HFF-Myc (cell line): ENCODE measurements at regions not wholly inside any gene's neighbourhood (a gene's known extent, or its start where the extent isn't known, plus 50 kb on each side); places are given as distances from the start of the nearest gene placed in this dataset.

ENCODE experiments used
- DNase-seq: peaks from one replicate; pipeline ENCODE4 v3.0.0-alpha.2; 2011; ENCODE audit warnings: low read depth; ENCODE audit errors: extremely low read depth
- H3K4me3 ChIP-seq: replicated peaks from 2 replicates; pipeline ENCODE4 v1.5.1; 2011; ENCODE audit warnings: low read depth, mild to moderate bottlenecking, control low read depth, low read length
- TF ChIP-seq, protein P1 (sequence below): IDR thresholded peaks from 2 replicates; pipeline ENCODE4 v1.5.1; 2012; ENCODE audit warnings: mild to moderate bottlenecking, low read depth, low read length, control low read depth; ENCODE audit errors: missing control alignments

DNA sequence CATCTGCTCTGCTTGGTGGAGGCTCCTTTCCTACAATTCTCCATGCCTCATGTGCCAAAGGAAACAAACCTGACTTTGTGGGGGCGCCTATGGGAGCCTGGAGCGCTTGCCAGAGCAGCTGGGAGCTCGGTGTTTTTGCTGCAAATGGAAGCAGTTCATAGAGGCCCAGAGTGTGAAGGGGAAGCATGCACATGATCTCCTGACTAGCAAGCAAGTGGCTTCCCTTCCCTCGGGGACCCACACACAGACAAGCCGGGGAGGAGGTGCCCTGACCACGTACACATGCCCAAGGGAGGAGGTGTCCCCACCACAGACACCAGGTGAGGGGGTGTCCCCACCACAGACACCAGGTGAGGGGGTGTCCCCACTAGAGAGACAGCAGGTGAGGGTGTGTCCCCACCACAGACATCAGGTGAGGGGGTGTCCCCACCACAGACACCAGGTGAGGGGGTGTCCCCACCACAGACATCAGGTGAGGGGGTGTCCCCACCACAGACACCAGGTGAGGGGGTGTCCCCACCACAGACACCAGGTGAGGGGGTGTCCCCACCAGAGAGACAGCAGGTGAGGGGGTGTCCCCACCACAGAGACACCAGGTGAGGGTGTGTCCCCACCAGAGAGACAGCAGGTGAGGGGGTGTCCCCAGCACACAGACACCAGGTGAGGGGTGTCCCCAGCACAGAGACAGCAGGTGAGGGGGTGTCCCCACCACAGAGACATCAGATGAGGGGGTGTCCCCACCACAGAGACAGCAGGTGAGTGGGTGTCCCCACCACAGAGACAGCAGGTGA is 106.8 kb downstream of the CRYAA start:
- H3K4me3 ChIP-seq, result no peak overlapping the region
- DNase-seq, result no peak
- TF ChIP-seq, protein P1, sequence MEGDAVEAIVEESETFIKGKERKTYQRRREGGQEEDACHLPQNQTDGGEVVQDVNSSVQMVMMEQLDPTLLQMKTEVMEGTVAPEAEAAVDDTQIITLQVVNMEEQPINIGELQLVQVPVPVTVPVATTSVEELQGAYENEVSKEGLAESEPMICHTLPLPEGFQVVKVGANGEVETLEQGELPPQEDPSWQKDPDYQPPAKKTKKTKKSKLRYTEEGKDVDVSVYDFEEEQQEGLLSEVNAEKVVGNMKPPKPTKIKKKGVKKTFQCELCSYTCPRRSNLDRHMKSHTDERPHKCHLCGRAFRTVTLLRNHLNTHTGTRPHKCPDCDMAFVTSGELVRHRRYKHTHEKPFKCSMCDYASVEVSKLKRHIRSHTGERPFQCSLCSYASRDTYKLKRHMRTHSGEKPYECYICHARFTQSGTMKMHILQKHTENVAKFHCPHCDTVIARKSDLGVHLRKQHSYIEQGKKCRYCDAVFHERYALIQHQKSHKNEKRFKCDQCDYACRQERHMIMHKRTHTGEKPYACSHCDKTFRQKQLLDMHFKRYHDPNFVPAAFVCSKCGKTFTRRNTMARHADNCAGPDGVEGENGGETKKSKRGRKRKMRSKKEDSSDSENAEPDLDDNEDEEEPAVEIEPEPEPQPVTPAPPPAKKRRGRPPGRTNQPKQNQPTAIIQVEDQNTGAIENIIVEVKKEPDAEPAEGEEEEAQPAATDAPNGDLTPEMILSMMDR, result no peak

- no peak for DNase-seq
- TF ChIP-seq, protein P1, result no peak
- H3K4me3 ChIP-seq, result no peak overlapping the region
Observed at GRCh38 chr21:43274946-43275310, 106.1 kb downstream of the CRYAA start.

DNA sequence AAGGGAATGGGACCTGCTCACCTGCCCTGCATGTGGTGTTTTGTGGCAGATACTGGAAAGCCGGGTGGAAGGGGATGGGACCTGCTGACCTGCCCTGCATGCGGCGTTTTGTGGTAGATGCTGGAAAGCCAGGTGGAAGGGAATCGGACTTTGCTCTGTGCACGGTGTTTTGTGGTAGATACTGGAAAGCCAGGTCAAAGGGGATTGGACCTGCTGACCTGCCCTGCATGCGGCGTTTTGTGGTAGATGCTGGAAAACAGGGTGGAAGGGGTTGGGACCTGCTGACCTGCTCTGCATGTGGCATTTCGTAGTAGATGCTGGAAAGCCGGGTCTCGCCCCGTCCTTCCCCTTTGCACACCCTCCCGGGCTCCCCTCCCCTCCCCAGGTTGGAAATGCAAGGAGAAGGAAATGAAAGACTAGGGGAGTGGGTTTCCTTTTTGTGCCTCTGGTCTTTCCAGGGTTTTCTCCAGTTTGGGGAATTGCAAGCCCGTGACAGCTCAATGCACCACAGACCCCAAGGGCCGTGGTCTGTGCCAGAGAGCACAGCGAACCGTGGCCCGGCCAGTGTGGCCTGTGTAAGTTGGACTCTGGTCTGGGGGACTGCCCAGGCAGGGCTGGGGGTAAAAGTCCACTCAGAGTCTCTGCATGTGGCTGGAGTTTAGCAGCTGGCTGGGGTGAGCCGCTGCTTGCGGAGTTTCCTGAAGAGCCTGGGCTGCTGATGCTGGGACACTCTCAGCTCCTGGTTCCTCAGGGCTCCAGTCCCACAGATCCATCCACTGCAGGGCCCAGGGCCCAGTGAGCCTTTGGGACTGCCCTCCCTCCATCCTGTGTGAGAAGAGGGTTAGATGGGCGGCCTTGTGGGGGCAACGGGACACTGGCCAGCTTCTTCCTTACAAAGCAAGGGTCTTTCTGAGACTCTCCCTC is 105.5 kb downstream of the CRYAA start:
- DNase-seq, result no peak
- TF ChIP-seq, protein P1, result no peak
- no peak overlapping the region for H3K4me3 ChIP-seq

- TF ChIP-seq, protein P1, result no peak
- DNase-seq, result no peak
- no peak overlapping the region for H3K4me3 ChIP-seq
Observed at GRCh38 chr21:43273708-43274021, 104.9 kb downstream of the CRYAA start.

DNA sequence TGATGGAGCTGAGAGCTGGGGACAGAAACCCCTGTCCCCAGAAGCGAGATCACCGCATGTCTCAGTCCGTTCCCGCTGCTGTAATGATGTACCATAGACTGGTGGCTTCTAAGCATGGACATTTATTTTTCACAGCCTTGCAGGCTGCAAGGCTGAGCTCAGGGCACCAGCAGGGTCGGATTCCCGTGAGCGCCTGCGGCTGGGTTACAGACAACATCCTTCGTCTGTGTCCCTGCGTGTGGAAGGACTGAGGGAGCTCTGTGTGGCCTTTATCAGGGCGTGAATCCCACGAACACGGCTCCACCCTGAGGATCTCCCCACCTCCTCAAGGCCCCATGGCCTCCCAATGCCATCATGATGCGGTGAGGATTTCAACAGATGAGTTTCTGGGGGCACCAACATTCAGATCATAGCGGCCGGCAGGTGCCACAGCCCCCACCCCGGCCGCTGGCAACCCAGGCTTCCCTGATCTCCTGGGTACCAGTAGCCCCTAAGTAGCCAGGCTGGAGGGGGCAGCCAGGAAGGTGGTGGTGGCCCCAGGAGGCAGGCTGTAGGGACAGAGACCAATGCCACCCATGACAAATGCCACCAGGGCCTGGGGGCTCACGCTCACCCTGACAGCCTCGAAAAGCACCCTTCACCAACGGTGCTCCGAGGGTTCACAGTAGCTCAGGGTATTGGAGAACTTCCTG is 104.4 kb downstream of the CRYAA start:
- H3K4me3 ChIP-seq, result no peak overlapping the region
- TF ChIP-seq, protein P1, result no peak
- no peak for DNase-seq

DNA sequence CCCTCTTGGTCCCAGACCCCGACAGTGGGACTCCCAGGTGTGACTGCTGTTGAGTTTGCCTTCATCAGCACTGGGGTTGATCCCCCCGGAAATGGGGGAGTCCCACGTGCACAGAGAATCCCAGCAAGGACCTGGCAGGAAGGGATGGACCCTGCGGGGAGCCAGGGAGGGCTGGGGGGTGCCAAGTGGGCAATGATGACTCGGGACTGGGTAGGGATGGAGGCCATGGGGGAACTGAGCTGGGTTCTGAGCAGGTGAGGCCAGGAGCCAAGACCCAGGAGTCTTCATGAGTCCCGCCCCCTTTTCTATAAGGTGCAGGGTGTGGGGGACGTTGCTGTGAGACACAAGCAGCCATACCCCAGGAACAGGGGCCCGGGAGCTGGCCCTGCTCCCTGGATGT is 103.8 kb downstream of the CRYAA start:
- DNase-seq, result no peak
- no peak overlapping the region for H3K4me3 ChIP-seq
- TF ChIP-seq, protein P1, result no peak
